GM19438 (cell line): ENCODE measurements at regions not wholly inside any gene's neighbourhood (a gene's known extent, or its start where the extent isn't known, plus 50 kb on each side); places are given as distances from the start of the nearest gene placed in this dataset.

Experiments
- ATAC-seq: cut with Tn5 transposase; IDR thresholded peaks from one replicate; pipeline ENCODE4 v1.9.1; 2021; ENCODE audit warnings: low read depth; ENCODE audit not compliant: unreplicated experiment

GRCh38 chr21:24941316-24942185, 665.7 kb downstream of the MRPL39 start:
- ATAC-seq, result no peak

- no peak for ATAC-seq
These were observed 668.0 kb downstream of the MRPL39 start for GRCh38 chr21:24939291-24939690.

- no peak for ATAC-seq
These were observed 668.7 kb downstream of the MRPL39 start for GRCh38 chr21:24938573-24938972.

GRCh38 chr21:24935991-24936390, 671.3 kb downstream of the MRPL39 start:
- no peak for ATAC-seq

GRCh38 chr21:24910591-24910990, 696.7 kb downstream of the MRPL39 start:
- ATAC-seq, result no peak

- no peak for ATAC-seq
These were observed 703.2 kb downstream of the MRPL39 start for GRCh38 chr21:24903994-24904635.

- ATAC-seq, result no peak
These were observed 708.1 kb downstream of the MRPL39 start for GRCh38 chr21:24899138-24899537.

GRCh38 chr21:24897883-24898282, 709.4 kb downstream of the MRPL39 start:
- ATAC-seq, result peak; percentile 58

GRCh38 chr21:24896735-24897124, 710.6 kb downstream of the MRPL39 start:
- no peak for ATAC-seq

- peak; percentile 65 for ATAC-seq
These were observed 711.2 kb downstream of the MRPL39 start for GRCh38 chr21:24895885-24896734.

- ATAC-seq, result no peak
These were observed 713.0 kb downstream of the MRPL39 start for GRCh38 chr21:24894324-24894723.

GRCh38 chr21:24890021-24890420, 717.3 kb downstream of the MRPL39 start:
- no peak for ATAC-seq

GRCh38 chr21:24881506-24881905, 725.8 kb downstream of the MRPL39 start:
- no peak for ATAC-seq

- no peak for ATAC-seq
These were observed 736.6 kb downstream of the MRPL39 start for GRCh38 chr21:24870633-24871032.

GRCh38 chr21:24869862-24870261, 737.4 kb downstream of the MRPL39 start:
- ATAC-seq, result no peak

- no peak for ATAC-seq
These were observed 739.2 kb downstream of the MRPL39 start for GRCh38 chr21:24868117-24868516.

GRCh38 chr21:24861471-24861870, 745.8 kb downstream of the MRPL39 start:
- ATAC-seq, result no peak

GRCh38 chr21:24856326-24856725, 751.0 kb downstream of the MRPL39 start:
- ATAC-seq, result no peak

- no peak for ATAC-seq
These were observed 754.6 kb downstream of the MRPL39 start for GRCh38 chr21:24852610-24853195.

GRCh38 chr21:24850121-24850520, 757.2 kb downstream of the MRPL39 start:
- no peak for ATAC-seq

- no peak for ATAC-seq
These were observed 762.6 kb downstream of the MRPL39 start for GRCh38 chr21:24844671-24845070.
